HCT116 (cell line): ENCODE measurements at regions not wholly inside any gene's neighbourhood (a gene's known extent, or its start where the extent isn't known, plus 50 kb on each side); places are given as distances from the start of the nearest gene placed in this dataset.

Experiments used
- ATAC-seq: fragments of 200-7000 bp; cut with Tn5 transposase; 2 replicates; pipeline ENCODE4 v1.9.1; 2020; ENCODE audit warnings: mild to moderate bottlenecking, moderate library complexity
- BruUV-seq: library from RNA; stranded (reverse); fragments of 400-500 nt; replicated peaks from 2 replicates; lab custom pipeline; 2021; lab: Mats Ljungman, UMichigan
- CTCF ChIA-PET: fragments of 300-600 bp; sonication (Branson Sonifier 250); formaldehyde crosslinking; loops from one replicate; lab custom pipeline; 2021; ENCODE audit warnings: antibody characterized with exemption; lab: Charles Lee
- POLR2A ChIA-PET: fragments of 300-600, 350-600 bp; sonication (Branson Sonifier 250); formaldehyde crosslinking; loops from one replicate; lab custom pipeline; 2021; ENCODE audit warnings: antibody characterized with exemption; lab: Charles Lee
- RAD21 ChIA-PET, 2 experiments: fragments of 300-600 bp; sonication (Branson Sonifier 250); formaldehyde crosslinking; loops; one replicate each; lab custom pipeline; 2023; ENCODE audit warnings: low total read pairs in 2 of 2; ENCODE audit not compliant: uncharacterized antibody in 2 of 2, unreplicated experiment in 2 of 2, low non-redundant PET in 1 of 2; lab: Charles Lee
- DNase-seq: peaks from one replicate; pipeline ENCODE4 v3.0.0-alpha.2; 2010; ENCODE audit warnings: low read depth, low spot score
- H2AFZ ChIP-seq: fragments of 200-600 bp; shearing (Covaris generic), sonication (generic); 2 replicates; pipeline ENCODE4 v1.6.1; 2017; ENCODE audit warnings: low read depth, mixed run types, mixed read lengths, antibody characterized with exemption, low read length; ENCODE audit not compliant: poor library complexity, severe bottlenecking
- H3K27ac ChIP-seq: 2 replicates; pipeline ENCODE4 v1.5.1; 2012; ENCODE audit warnings: low read depth, low read length
- H3K27me3 ChIP-seq: fragments of 200-600 bp; sonication (generic); 2 replicates; pipeline ENCODE4 v1.6.1; 2016; ENCODE audit warnings: mixed run types, low read length, mixed read lengths; ENCODE audit not compliant: insufficient read depth
- H3K36me3 ChIP-seq, 2 experiments: fragments of 200-500 bp in 1 of 2; fragments of 200-600 bp in 1 of 2; sonication (Bioruptor generic) in 1 of 2; sonication (generic) in 1 of 2; 2 replicates each; pipeline versions ENCODE4 v1.5.1 to v1.6.1; 2014 to 2016; ENCODE audit warnings: low read length in 2 of 2, inconsistent platforms in 1 of 2, mixed read lengths in 1 of 2, mixed run types in 1 of 2; ENCODE audit not compliant: insufficient read depth in 2 of 2, control insufficient read depth in 1 of 2
- H3K4me1 ChIP-seq, 2 experiments: fragments of 200-600 bp in 1 of 2; sonication (generic) in 1 of 2; 2 replicates each; pipeline versions ENCODE4 v1.5.1 to v1.6.1; 2012 to 2017; ENCODE audit warnings: low read length in 2 of 2, inconsistent platforms in 1 of 2, mild to moderate bottlenecking in 1 of 2, mixed read lengths in 1 of 2, mixed run types in 1 of 2, moderate library complexity in 1 of 2; ENCODE audit not compliant: insufficient read depth in 2 of 2, control insufficient read depth in 1 of 2
- H3K4me2 ChIP-seq: fragments of 200-600 bp; sonication (generic); 2 replicates; pipeline ENCODE4 v1.6.1; 2017; ENCODE audit warnings: mixed run types, low read length, mixed read lengths
- H3K4me3 ChIP-seq, 2 experiments: fragments of 200-600 bp in 1 of 2; sonication (generic) in 1 of 2; replicated peaks in 1 of 2; 2 replicates each; pipeline ENCODE4 v1.5.1; 2011 to 2016; ENCODE audit warnings: low read length in 2 of 2, control low read depth in 1 of 2, low read depth in 1 of 2, mild to moderate bottlenecking in 1 of 2, mixed read lengths in 1 of 2, mixed run types in 1 of 2
- H3K79me2 ChIP-seq: fragments of 200-600 bp; sonication (generic); 2 replicates; pipeline ENCODE4 v1.6.1; 2017; ENCODE audit warnings: mild to moderate bottlenecking, mixed run types, low read length, moderate library complexity, mixed read lengths; ENCODE audit not compliant: insufficient read depth
- H3K9ac ChIP-seq: fragments of 200-600 bp; sonication (generic); 2 replicates; pipeline ENCODE4 v1.6.1; 2016; ENCODE audit warnings: low read length, mixed read lengths
- H3K9me2 ChIP-seq: fragments of 200-600 bp; sonication (generic), shearing (Covaris generic); 2 replicates; pipeline ENCODE4 v1.6.1; 2017; ENCODE audit warnings: mixed run types, mild to moderate bottlenecking, moderate library complexity; ENCODE audit not compliant: insufficient read depth
- H3K9me3 ChIP-seq, 2 experiments: fragments of 200-500 bp in 1 of 2; fragments of 200-600 bp in 1 of 2; sonication (Bioruptor generic) in 1 of 2; sonication (generic) in 1 of 2; 2 replicates each; pipeline ENCODE4 v1.6.1; 2014 to 2017; ENCODE audit warnings: low read length in 2 of 2, mixed read lengths in 2 of 2, inconsistent platforms in 1 of 2, low read depth in 1 of 2, mild to moderate bottlenecking in 1 of 2, mixed run types in 1 of 2, moderate library complexity in 1 of 2; ENCODE audit not compliant: control insufficient read depth in 1 of 2, insufficient read depth in 1 of 2
- H4K20me1 ChIP-seq: fragments of 200-600 bp; sonication (generic), shearing (Covaris generic); 2 replicates; pipeline ENCODE4 v1.6.1; 2017; ENCODE audit warnings: mixed run types, mild to moderate bottlenecking, moderate library complexity; ENCODE audit not compliant: insufficient read depth
- CBX3 ChIP-seq: IDR thresholded peaks from 2 replicates; pipeline ENCODE4 v1.6.1; 2012; ENCODE audit warnings: low read depth
- CEBPB ChIP-seq: IDR thresholded peaks from 2 replicates; pipeline ENCODE4 v1.6.1; 2012; ENCODE audit warnings: low read depth
- ELF1 ChIP-seq: IDR thresholded peaks from 2 replicates; pipeline ENCODE4 v1.6.1; 2012; ENCODE audit warnings: low read depth, borderline replicate concordance
- POLR2A ChIP-seq: IDR thresholded peaks from 2 replicates; pipeline ENCODE4 v1.7.0; 2011; ENCODE audit warnings: borderline replicate concordance; ENCODE audit not compliant: insufficient read depth, insufficient read length; ENCODE audit errors: extremely low read depth
- POLR2AphosphoS5 ChIP-seq: IDR thresholded peaks from 2 replicates; pipeline ENCODE4 v1.6.1; 2011; ENCODE audit warnings: mild to moderate bottlenecking, low read depth, low read length, moderate library complexity
- SP1 ChIP-seq: IDR thresholded peaks from 2 replicates; pipeline ENCODE4 v1.6.1; 2012; ENCODE audit warnings: low read depth
- SRF ChIP-seq: IDR thresholded peaks from 2 replicates; pipeline ENCODE4 v1.6.1; 2012; ENCODE audit warnings: low read depth
- ZNF274 ChIP-seq: fragments of 200-500 bp; sonication (Bioruptor generic); IDR thresholded peaks from 2 replicates; pipeline ENCODE4 v1.6.1; 2014; ENCODE audit warnings: mild to moderate bottlenecking, low read depth, low read length, inconsistent platforms
- intact Hi-C: fragments of 100-400 bp; cut with micrococcal nuclease; formaldehyde crosslinking; loops from 2 replicates; pipeline ENCODE4 v1.10.0; 2022
- TF ChIP-seq, protein P1 (sequence below): IDR thresholded peaks from 2 replicates; pipeline ENCODE4 v1.6.1; 2012
- TF ChIP-seq, protein P2 (sequence below): IDR thresholded peaks from 2 replicates; pipeline ENCODE4 v1.6.1; 2012
- TF ChIP-seq, protein P3 (sequence below): IDR thresholded peaks from 2 replicates; pipeline ENCODE4 v1.6.1; 2011; ENCODE audit warnings: mild to moderate bottlenecking, low read length, moderate library complexity; ENCODE audit not compliant: insufficient replicate concordance; ENCODE audit errors: extremely low read depth
- TF ChIP-seq, protein P4 (sequence below): IDR thresholded peaks from 2 replicates; pipeline ENCODE4 v1.6.1; 2012; ENCODE audit warnings: low read depth

DNA sequence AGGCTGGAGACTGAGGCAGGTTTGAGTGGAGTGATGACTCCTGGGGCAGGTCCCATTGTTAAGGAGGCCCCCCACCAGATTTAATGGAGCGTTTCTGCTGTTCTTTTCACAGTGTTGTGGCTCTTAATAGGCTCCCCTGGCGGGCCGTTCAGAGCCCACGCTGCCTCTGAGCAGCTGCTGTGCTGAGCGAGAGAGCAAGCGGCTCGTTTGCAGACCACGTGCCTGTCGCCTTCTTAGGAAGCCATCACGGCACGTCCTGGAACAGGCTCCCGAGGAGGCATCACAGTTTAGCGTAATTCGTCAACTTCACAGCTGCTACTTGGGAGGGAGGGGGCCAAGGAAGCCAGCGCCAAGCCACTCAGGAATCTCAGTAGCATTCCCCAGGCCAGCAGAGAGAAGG lies 70.5 kb upstream of the CTTNBP2NL start:
- Histone ChIP-seq H3K36me3 (no peaks in the 10 kb centered on the region), H3K9me2 (no peaks in the 10 kb centered on the region), H3K27ac (no peak overlapping the region), H3K9ac (no peak overlapping the region), H3K9me3 (no peaks in the 10 kb centered on the region), H4K20me1 (no peaks in the 10 kb centered on the region), H3K79me2 (no peaks in the 10 kb centered on the region), H3K4me2 (no peak overlapping the region), H3K27me3 (peaks cover 12% of the 10 kb centered on the region), H3K4me3 (no peak overlapping the region), H3K4me1 (no peaks in the 10 kb centered on the region), H2AFZ (no peak overlapping the region)
- TF ChIP-seq CEBPB (no peak), SRF (no peak), CBX3 (no peak), POLR2AphosphoS5 (no peak), SP1 (no peak), POLR2A (no peak), ELF1 (no peak), ZNF274 (no peak)
- TF ChIP-seq, protein P1, sequence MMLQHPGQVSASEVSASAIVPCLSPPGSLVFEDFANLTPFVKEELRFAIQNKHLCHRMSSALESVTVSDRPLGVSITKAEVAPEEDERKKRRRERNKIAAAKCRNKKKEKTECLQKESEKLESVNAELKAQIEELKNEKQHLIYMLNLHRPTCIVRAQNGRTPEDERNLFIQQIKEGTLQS, result no peak
- TF ChIP-seq, protein P2, sequence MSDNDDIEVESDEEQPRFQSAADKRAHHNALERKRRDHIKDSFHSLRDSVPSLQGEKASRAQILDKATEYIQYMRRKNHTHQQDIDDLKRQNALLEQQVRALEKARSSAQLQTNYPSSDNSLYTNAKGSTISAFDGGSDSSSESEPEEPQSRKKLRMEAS, result no peak
- TF ChIP-seq, protein P3, sequence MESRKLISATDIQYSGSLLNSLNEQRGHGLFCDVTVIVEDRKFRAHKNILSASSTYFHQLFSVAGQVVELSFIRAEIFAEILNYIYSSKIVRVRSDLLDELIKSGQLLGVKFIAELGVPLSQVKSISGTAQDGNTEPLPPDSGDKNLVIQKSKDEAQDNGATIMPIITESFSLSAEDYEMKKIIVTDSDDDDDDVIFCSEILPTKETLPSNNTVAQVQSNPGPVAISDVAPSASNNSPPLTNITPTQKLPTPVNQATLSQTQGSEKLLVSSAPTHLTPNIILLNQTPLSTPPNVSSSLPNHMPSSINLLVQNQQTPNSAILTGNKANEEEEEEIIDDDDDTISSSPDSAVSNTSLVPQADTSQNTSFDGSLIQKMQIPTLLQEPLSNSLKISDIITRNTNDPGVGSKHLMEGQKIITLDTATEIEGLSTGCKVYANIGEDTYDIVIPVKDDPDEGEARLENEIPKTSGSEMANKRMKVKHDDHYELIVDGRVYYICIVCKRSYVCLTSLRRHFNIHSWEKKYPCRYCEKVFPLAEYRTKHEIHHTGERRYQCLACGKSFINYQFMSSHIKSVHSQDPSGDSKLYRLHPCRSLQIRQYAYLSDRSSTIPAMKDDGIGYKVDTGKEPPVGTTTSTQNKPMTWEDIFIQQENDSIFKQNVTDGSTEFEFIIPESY, result no peak
- TF ChIP-seq, protein P4, sequence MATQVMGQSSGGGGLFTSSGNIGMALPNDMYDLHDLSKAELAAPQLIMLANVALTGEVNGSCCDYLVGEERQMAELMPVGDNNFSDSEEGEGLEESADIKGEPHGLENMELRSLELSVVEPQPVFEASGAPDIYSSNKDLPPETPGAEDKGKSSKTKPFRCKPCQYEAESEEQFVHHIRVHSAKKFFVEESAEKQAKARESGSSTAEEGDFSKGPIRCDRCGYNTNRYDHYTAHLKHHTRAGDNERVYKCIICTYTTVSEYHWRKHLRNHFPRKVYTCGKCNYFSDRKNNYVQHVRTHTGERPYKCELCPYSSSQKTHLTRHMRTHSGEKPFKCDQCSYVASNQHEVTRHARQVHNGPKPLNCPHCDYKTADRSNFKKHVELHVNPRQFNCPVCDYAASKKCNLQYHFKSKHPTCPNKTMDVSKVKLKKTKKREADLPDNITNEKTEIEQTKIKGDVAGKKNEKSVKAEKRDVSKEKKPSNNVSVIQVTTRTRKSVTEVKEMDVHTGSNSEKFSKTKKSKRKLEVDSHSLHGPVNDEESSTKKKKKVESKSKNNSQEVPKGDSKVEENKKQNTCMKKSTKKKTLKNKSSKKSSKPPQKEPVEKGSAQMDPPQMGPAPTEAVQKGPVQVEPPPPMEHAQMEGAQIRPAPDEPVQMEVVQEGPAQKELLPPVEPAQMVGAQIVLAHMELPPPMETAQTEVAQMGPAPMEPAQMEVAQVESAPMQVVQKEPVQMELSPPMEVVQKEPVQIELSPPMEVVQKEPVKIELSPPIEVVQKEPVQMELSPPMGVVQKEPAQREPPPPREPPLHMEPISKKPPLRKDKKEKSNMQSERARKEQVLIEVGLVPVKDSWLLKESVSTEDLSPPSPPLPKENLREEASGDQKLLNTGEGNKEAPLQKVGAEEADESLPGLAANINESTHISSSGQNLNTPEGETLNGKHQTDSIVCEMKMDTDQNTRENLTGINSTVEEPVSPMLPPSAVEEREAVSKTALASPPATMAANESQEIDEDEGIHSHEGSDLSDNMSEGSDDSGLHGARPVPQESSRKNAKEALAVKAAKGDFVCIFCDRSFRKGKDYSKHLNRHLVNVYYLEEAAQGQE, result no peak
- CTCF ChIA-PET, result interaction anchor here (2.5 kb wide), 1 partner anchor 12 kb away, joined by 10 read pairs; no protein-coding TSS in a partner anchor
- intact Hi-C loops, result no loop called here
- no peak for DNase-seq
- BruUV-seq, result no TSS peak
- POLR2A ChIA-PET, result no interaction called here
- no peak for ATAC-seq
- RAD21 ChIA-PET, result no interaction called here
